ENCODE measurements at regions not wholly inside any gene's neighbourhood (a gene's known extent, or its start where the extent isn't known, plus 50 kb on each side); places are given as distances from the start of the nearest gene placed in this dataset.

DNA sequence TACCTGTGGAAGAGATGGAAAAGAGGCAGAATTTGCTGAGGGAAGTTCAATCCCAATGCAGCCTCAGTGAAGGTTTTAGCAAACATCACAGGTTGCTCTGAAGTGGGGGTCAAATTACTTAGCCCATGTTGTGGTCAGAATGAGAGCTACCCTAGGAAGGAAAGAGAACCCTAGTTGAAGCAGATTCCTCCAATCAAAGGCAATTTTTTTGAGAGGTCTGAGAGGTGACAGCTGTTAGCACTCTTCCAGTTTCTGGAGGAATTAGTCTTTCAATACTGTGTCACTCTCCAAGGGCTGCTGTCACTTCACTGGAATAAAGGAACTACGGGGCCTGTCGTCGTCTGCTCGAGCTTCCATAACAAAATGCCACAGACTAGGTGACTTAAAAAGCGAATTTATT lies 584.2 kb upstream of the DPPA4 start:
- Mint-ChIP-seq H3K4me1 (ENCODE audit: low read depth) (no peaks in the 10 kb centered on the region), H3K9me3 (peaks cover 23% of the 10 kb centered on the region), H3K4me3 (no peak overlapping the region), H3K27me3 (no peaks in the 10 kb centered on the region), H3K36me3 (ENCODE audit: low read depth) (no peaks in the 10 kb centered on the region), H3K27ac (no peak overlapping the region)
- intact Hi-C loops (cut with micrococcal nuclease), result no loop called here

DNA sequence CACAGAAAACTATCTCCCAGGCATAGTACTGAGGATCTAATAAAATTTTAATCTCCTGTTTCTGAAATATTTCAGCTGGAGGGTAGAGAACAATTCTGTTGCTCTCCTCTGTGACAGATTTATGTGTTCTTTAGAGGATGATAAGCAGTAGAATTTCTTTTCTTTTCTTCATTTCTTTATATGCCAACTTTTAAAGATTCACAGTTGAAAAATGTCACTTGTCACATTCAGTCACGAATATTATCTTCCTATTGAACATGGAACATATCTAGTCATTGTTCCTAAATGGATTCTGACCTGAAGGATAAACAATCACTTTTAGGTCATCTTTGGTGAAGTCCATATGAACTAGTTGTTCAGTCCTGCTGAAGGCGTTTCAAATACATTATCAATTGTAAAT lies 585.5 kb upstream of the DPPA4 start:
- H3K4me3 Mint-ChIP-seq, result no peak overlapping the region
- H3K36me3 Mint-ChIP-seq (ENCODE audit: low read depth), result no peaks in the 10 kb centered on the region
- intact Hi-C loops (cut with micrococcal nuclease), result no loop called here
- H3K4me1 Mint-ChIP-seq (ENCODE audit: low read depth), result no peaks in the 10 kb centered on the region
- no peaks in the 10 kb centered on the region for H3K27me3 Mint-ChIP-seq
- peaks cover 13% of the 10 kb centered on the region for H3K9me3 Mint-ChIP-seq
- H3K27ac Mint-ChIP-seq, result no peak overlapping the region

- no peak overlapping the region for H3K4me3 Mint-ChIP-seq
- H3K27me3 Mint-ChIP-seq, result no peaks in the 10 kb centered on the region
- no peak overlapping the region for H3K27ac Mint-ChIP-seq
- H3K36me3 Mint-ChIP-seq (ENCODE audit: low read depth), result no peaks in the 10 kb centered on the region
- intact Hi-C loops (cut with micrococcal nuclease), result no loop called here
- H3K4me1 Mint-ChIP-seq (ENCODE audit: low read depth), result no peaks in the 10 kb centered on the region
- H3K9me3 Mint-ChIP-seq, result peaks cover 8% of the 10 kb centered on the region
Observed at GRCh38 chr3:109923431-109923830, 586.1 kb upstream of the DPPA4 start.

GRCh38 chr3:109924196-109924595 lies 586.9 kb upstream of the DPPA4 start:
- no peaks in the 10 kb centered on the region for H3K4me1 Mint-ChIP-seq (ENCODE audit: low read depth)
- H3K27me3 Mint-ChIP-seq, result no peaks in the 10 kb centered on the region
- intact Hi-C loops (cut with micrococcal nuclease), result no loop called here
- no peak overlapping the region for H3K27ac Mint-ChIP-seq
- H3K36me3 Mint-ChIP-seq (ENCODE audit: low read depth), result no peaks in the 10 kb centered on the region
- H3K9me3 Mint-ChIP-seq, result peaks cover under 1% of the 10 kb centered on the region
- H3K4me3 Mint-ChIP-seq, result no peak overlapping the region

DNA sequence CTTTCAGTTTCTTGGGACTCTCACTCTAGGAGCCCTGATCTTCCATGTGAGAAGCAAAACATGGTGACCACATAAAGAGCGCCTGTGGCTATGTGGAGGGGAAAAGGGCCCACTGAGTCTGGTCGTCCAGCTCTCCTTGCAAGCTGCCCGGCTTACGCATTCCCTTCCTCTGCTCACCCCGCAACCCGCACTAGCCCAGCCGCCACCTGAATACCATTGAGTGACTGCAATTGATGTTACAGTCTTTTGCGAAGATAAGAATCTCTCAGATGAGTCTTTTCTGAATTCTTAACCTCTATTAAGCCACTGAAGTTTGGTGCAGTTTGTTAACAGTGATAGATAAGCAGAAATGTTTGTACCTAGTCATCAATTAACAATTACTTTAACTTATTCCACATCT lies 589.0 kb upstream of the DPPA4 start:
- Mint-ChIP-seq H3K4me1 (ENCODE audit: low read depth) (no peaks in the 10 kb centered on the region), H3K27ac (no peak overlapping the region), H3K9me3 (no peaks in the 10 kb centered on the region), H3K4me3 (no peak overlapping the region), H3K36me3 (ENCODE audit: low read depth) (no peaks in the 10 kb centered on the region), H3K27me3 (no peaks in the 10 kb centered on the region)
- intact Hi-C loops (cut with micrococcal nuclease), result no loop called here

DNA sequence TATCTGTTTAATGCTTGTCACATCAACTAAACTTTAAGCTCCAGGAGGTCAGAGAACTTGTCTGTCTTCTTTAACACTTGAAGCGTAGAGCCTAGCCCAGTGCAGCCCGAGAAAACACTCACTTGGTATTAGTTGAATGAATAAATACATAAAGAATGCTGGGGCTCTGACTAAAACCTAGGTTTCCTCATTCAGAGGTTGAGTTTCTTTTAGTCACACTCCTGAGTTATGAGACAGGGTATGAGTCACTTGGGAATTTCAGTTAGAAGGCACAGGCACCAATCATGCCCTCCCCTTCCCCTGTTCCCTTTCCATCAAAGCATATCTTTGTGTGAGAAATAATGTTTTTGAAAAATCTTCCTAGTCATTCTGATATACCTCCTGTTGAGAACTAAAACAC lies 589.8 kb upstream of the DPPA4 start:
- Mint-ChIP-seq H3K27ac (no peak overlapping the region), H3K4me1 (ENCODE audit: low read depth) (no peaks in the 10 kb centered on the region), H3K9me3 (no peaks in the 10 kb centered on the region), H3K36me3 (ENCODE audit: low read depth) (no peaks in the 10 kb centered on the region), H3K27me3 (no peaks in the 10 kb centered on the region), H3K4me3 (no peak overlapping the region)
- intact Hi-C loops (cut with micrococcal nuclease), result no loop called here

GRCh38 chr3:109927726-109928125 lies 590.4 kb upstream of the DPPA4 start:
- intact Hi-C loops (cut with micrococcal nuclease), result no loop called here
- no peak overlapping the region for H3K27ac Mint-ChIP-seq
- no peak overlapping the region for H3K4me3 Mint-ChIP-seq
- H3K36me3 Mint-ChIP-seq (ENCODE audit: low read depth), result no peaks in the 10 kb centered on the region
- no peaks in the 10 kb centered on the region for H3K27me3 Mint-ChIP-seq
- no peaks in the 10 kb centered on the region for H3K9me3 Mint-ChIP-seq
- no peaks in the 10 kb centered on the region for H3K4me1 Mint-ChIP-seq (ENCODE audit: low read depth)

DNA sequence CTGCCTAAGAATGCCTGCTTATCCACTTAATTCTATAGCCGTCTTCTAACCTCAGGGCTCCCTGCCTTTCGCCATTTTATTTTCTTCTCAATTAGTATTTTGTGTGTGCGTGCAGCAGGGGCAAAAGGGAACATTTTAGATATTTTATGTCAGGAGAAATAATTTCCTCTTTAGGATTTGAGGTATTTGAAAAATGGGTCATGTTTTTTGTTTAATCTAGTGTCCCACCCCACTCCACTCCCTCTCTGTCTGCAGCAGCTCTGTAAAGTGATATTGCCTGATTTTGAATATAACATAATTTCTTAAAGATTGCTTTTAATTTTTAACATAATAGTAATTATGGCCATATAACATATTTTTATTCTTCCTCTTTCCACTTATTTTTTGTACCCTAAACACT lies 593.2 kb upstream of the DPPA4 start:
- no peaks in the 10 kb centered on the region for H3K36me3 Mint-ChIP-seq (ENCODE audit: low read depth)
- no peaks in the 10 kb centered on the region for H3K9me3 Mint-ChIP-seq
- no peaks in the 10 kb centered on the region for H3K4me1 Mint-ChIP-seq (ENCODE audit: low read depth)
- H3K27ac Mint-ChIP-seq, result no peak overlapping the region
- intact Hi-C loops (cut with micrococcal nuclease), result no loop called here
- no peaks in the 10 kb centered on the region for H3K27me3 Mint-ChIP-seq
- no peak overlapping the region for H3K4me3 Mint-ChIP-seq

DNA sequence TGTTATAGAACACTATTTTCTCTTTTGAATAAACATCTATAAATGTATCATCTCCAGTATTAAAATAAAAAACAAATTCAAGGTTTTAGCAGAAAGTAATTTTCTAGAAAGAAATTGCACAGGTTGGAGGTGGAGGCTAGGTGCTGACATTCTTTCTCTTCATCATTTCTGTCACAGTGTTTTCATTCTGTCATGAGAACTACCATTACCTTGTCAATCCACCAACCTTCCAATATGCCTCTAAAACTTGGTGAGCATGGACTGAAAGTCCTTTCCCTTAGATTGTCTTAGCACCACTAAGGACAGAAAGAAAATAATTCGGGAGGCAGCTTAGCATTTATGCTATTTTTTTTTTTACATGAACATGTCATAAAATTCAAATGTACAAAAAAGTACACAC lies 596.2 kb upstream of the DPPA4 start:
- Mint-ChIP-seq H3K4me1 (ENCODE audit: low read depth) (no peaks in the 10 kb centered on the region), H3K36me3 (ENCODE audit: low read depth) (no peaks in the 10 kb centered on the region), H3K9me3 (no peaks in the 10 kb centered on the region), H3K27me3 (no peaks in the 10 kb centered on the region), H3K27ac (no peak overlapping the region), H3K4me3 (no peak overlapping the region)
- intact Hi-C loops (cut with micrococcal nuclease), result no loop called here

DNA sequence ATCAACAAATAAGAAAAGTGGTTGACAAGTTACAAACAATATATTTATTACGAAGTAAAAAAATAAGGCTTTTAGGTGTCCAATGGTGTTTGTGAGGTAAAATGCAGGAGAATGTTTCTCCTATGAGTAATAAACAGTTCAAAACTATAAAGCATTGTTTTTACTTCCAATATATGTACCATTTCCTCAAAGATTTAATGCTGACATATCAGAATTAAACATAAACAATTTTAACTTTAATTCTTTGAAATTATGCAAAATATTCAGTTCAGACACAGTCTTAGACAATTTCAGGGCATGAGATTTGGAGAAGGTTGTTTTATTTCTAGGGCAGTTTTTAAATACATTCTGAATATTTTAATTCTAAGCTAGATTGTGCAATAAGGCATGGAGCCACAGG lies 602.5 kb upstream of the DPPA4 start:
- Mint-ChIP-seq H3K27me3 (no peaks in the 10 kb centered on the region), H3K4me3 (no peak overlapping the region), H3K4me1 (ENCODE audit: low read depth) (no peaks in the 10 kb centered on the region), H3K9me3 (no peaks in the 10 kb centered on the region), H3K36me3 (ENCODE audit: low read depth) (no peaks in the 10 kb centered on the region), H3K27ac (no peak overlapping the region)
- intact Hi-C loops (cut with micrococcal nuclease), result no loop called here

GRCh38 chr3:109943181-109943580 lies 605.8 kb upstream of the DPPA4 start:
- no peak overlapping the region for H3K4me3 Mint-ChIP-seq
- H3K4me1 Mint-ChIP-seq (ENCODE audit: low read depth), result no peaks in the 10 kb centered on the region
- H3K9me3 Mint-ChIP-seq, result no peaks in the 10 kb centered on the region
- intact Hi-C loops (cut with micrococcal nuclease), result no loop called here
- H3K27ac Mint-ChIP-seq, result no peak overlapping the region
- H3K27me3 Mint-ChIP-seq, result no peaks in the 10 kb centered on the region
- H3K36me3 Mint-ChIP-seq (ENCODE audit: low read depth), result no peaks in the 10 kb centered on the region

GRCh38 chr3:109944836-109945235 lies 607.5 kb upstream of the DPPA4 start:
- Mint-ChIP-seq H3K4me1 (ENCODE audit: low read depth) (no peaks in the 10 kb centered on the region), H3K9me3 (no peaks in the 10 kb centered on the region), H3K4me3 (no peak overlapping the region), H3K27ac (no peak overlapping the region), H3K36me3 (ENCODE audit: low read depth) (no peaks in the 10 kb centered on the region), H3K27me3 (no peaks in the 10 kb centered on the region)
- intact Hi-C loops (cut with micrococcal nuclease), result no loop called here

GRCh38 chr3:109952924-109953323 lies 615.6 kb upstream of the DPPA4 start:
- Mint-ChIP-seq H3K4me3 (no peak overlapping the region), H3K36me3 (ENCODE audit: low read depth) (no peaks in the 10 kb centered on the region), H3K4me1 (ENCODE audit: low read depth) (no peaks in the 10 kb centered on the region), H3K27ac (no peak overlapping the region), H3K27me3 (no peaks in the 10 kb centered on the region), H3K9me3 (peaks cover 9% of the 10 kb centered on the region)
- intact Hi-C loops (cut with micrococcal nuclease), result no loop called here

- intact Hi-C loops (cut with micrococcal nuclease), result no loop called here
- Mint-ChIP-seq H3K4me1 (ENCODE audit: low read depth) (no peaks in the 10 kb centered on the region), H3K27me3 (no peaks in the 10 kb centered on the region)
Observed at GRCh38 chr3:109963831-109964230, 626.5 kb upstream of the DPPA4 start.

DNA sequence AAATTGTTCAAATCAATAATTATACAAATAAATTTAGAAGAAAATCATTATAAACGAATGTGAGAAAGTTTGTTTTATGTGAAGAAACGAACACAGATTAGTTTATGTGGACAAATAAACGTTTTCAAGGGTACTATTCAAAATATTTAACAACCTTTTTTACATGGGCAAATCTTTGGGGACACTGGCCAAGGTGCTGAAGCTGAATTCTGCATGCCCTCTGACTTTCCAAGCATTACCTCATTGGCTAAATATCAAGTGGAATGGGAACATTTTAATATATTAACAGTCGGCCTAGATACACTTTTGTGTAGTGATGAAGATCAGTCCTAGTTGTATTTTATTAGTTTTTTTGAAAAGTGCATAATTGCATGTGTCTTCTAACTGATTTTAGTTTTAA lies 636.4 kb upstream of the DPPA4 start:
- intact Hi-C loops (cut with micrococcal nuclease), result no loop called here
- no peaks in the 10 kb centered on the region for H3K9me3 Mint-ChIP-seq
- H3K27me3 Mint-ChIP-seq, result no peaks in the 10 kb centered on the region
- H3K36me3 Mint-ChIP-seq (ENCODE audit: low read depth), result no peaks in the 10 kb centered on the region
- no peaks in the 10 kb centered on the region for H3K4me1 Mint-ChIP-seq (ENCODE audit: low read depth)
- no peak overlapping the region for H3K27ac Mint-ChIP-seq
- H3K4me3 Mint-ChIP-seq, result no peak overlapping the region

More at GRCh38 chr3:109963831-109964230, 626.5 kb upstream of the DPPA4 start:
- Mint-ChIP-seq H3K36me3 (ENCODE audit: low read depth) (no peaks in the 10 kb centered on the region), H3K4me3 (no peak overlapping the region), H3K27ac (no peak overlapping the region), H3K9me3 (no peaks in the 10 kb centered on the region)

DNA sequence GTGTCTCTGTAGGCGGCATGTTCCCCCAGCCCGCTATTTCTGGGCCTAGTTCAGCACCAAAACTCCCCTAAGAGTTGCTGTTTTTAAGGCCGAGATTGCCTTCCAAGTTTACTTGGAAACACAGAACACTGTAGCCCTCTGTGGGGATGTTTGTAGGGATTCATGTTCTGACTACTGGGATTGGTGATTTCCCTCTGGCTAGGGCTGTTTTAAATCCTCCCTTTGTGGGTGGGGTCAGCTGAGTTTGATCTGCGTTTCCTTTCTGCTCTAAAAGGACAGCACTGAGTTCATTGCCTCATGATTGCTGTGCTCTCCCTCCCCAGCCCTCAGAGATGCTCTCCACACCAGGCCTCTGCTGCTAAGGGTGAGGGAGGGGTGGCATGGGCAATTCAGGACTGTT lies 640.6 kb upstream of the DPPA4 start:
- Mint-ChIP-seq H3K36me3 (ENCODE audit: low read depth) (no peaks in the 10 kb centered on the region), H3K27ac (no peak overlapping the region), H3K4me1 (ENCODE audit: low read depth) (no peaks in the 10 kb centered on the region), H3K9me3 (no peaks in the 10 kb centered on the region), H3K4me3 (no peak overlapping the region), H3K27me3 (no peaks in the 10 kb centered on the region)
- intact Hi-C loops (cut with micrococcal nuclease), result no loop called here
